Mesenchymal stem cell (in vitro differentiated cells and primary cell): ENCODE measurements at regions not wholly inside any gene's neighbourhood (a gene's known extent, or its start where the extent isn't known, plus 50 kb on each side); places are given as distances from the start of the nearest gene placed in this dataset.

Experiments used
- DNase-seq: peaks from one replicate; pipeline ENCODE4 v3.0.0-alpha.2; 2013
- H2AFZ ChIP-seq: one replicate; pipeline ENCODE4 v1.6.1; 2013; ENCODE audit warnings: low read depth, mild to moderate bottlenecking, control low read depth, inconsistent platforms, low read length, moderate library complexity
- H2AK5ac ChIP-seq: 2 replicates; pipeline ENCODE4 v1.6.1; 2013; ENCODE audit warnings: low read length, moderate library complexity, mild to moderate bottlenecking, inconsistent platforms; ENCODE audit not compliant: severe bottlenecking
- H2BK120ac ChIP-seq: one replicate; pipeline ENCODE4 v1.6.1; 2013; ENCODE audit warnings: low read depth, mild to moderate bottlenecking, inconsistent platforms, low read length, moderate library complexity
- H2BK12ac ChIP-seq, 2 experiments: one replicate each; pipeline ENCODE4 v1.6.1; 2013; ENCODE audit warnings: inconsistent platforms in 2 of 2, low read length in 2 of 2, mild to moderate bottlenecking in 2 of 2, moderate library complexity in 2 of 2, control low read depth in 1 of 2
- H2BK15ac ChIP-seq: one replicate; pipeline ENCODE4 v1.6.1; 2013; ENCODE audit warnings: mild to moderate bottlenecking, low read depth, inconsistent platforms; ENCODE audit not compliant: poor library complexity, severe bottlenecking
- H2BK5ac ChIP-seq: 2 replicates; pipeline ENCODE4 v1.6.1; 2013; ENCODE audit warnings: low read depth, mild to moderate bottlenecking, low read length, control low read depth, inconsistent platforms; ENCODE audit not compliant: poor library complexity, severe bottlenecking
- H3K14ac ChIP-seq, 2 experiments: one replicate each; pipeline ENCODE4 v1.6.1; 2013; ENCODE audit warnings: inconsistent platforms in 2 of 2, low read length in 2 of 2, control low read depth in 1 of 2, mild to moderate bottlenecking in 1 of 2, moderate library complexity in 1 of 2
- H3K18ac ChIP-seq, 2 experiments: one replicate each; pipeline ENCODE4 v1.6.1; 2013; ENCODE audit warnings: inconsistent platforms in 2 of 2, low read length in 2 of 2, control low read depth in 1 of 2, low read depth in 1 of 2, mild to moderate bottlenecking in 1 of 2
- H3K23ac ChIP-seq, 2 experiments: one replicate each; pipeline ENCODE4 v1.6.1; 2013; ENCODE audit warnings: inconsistent platforms in 2 of 2, low read length in 2 of 2, mild to moderate bottlenecking in 2 of 2, moderate library complexity in 2 of 2, control low read depth in 1 of 2
- H3K27ac ChIP-seq: 2 replicates; pipeline ENCODE4 v1.5.1; 2013; ENCODE audit warnings: mild to moderate bottlenecking, moderate library complexity, low read length, control low read depth, inconsistent platforms; ENCODE audit not compliant: poor library complexity, severe bottlenecking
- H3K27me3 ChIP-seq, 2 experiments: 2 replicates each; pipeline versions ENCODE4 v1.6.1 to v1.7.0; 2013; ENCODE audit warnings: low read length in 2 of 2, mild to moderate bottlenecking in 2 of 2, moderate library complexity in 2 of 2, control low read depth in 1 of 2, inconsistent platforms in 1 of 2; ENCODE audit not compliant: control insufficient read depth in 1 of 2, insufficient read depth in 1 of 2
- H3K36me3 ChIP-seq, 2 experiments: 2 replicates each; pipeline versions ENCODE4 v1.6.1 to v1.7.0; 2013; ENCODE audit warnings: low read length in 2 of 2, control low read depth in 1 of 2, inconsistent platforms in 1 of 2, low read depth in 1 of 2, mild to moderate bottlenecking in 1 of 2; ENCODE audit not compliant: insufficient read depth in 2 of 2, control insufficient read depth in 1 of 2
- H3K4ac ChIP-seq, 2 experiments: one replicate each; pipeline ENCODE4 v1.6.1; 2013; ENCODE audit warnings: inconsistent platforms in 2 of 2, low read length in 2 of 2, mild to moderate bottlenecking in 2 of 2, moderate library complexity in 2 of 2, control low read depth in 1 of 2, low read depth in 1 of 2
- H3K4me1 ChIP-seq: 2 replicates; pipeline ENCODE4 v1.6.1; 2013; ENCODE audit warnings: low read depth, low read length, control low read depth; ENCODE audit not compliant: control insufficient read depth, insufficient read depth
- H3K4me2 ChIP-seq: 2 replicates; pipeline ENCODE4 v1.6.1; 2013; ENCODE audit warnings: low read length, mild to moderate bottlenecking, inconsistent platforms; ENCODE audit not compliant: poor library complexity, severe bottlenecking
- H3K4me3 ChIP-seq, 2 experiments: 2 replicates each; pipeline versions ENCODE4 v1.5.1 to v1.7.0; 2013; ENCODE audit warnings: low read length in 2 of 2, mild to moderate bottlenecking in 2 of 2, control low read depth in 1 of 2, low read depth in 1 of 2; ENCODE audit not compliant: insufficient read depth in 1 of 2
- H3K79me1 ChIP-seq: replicated peaks from 2 replicates; pipeline ENCODE4 v1.6.1; 2013; ENCODE audit warnings: mild to moderate bottlenecking, control low read depth, low read length, inconsistent platforms; ENCODE audit not compliant: poor library complexity, severe bottlenecking
- H3K9ac ChIP-seq: 2 replicates; pipeline ENCODE4 v1.7.0; 2013; ENCODE audit warnings: mild to moderate bottlenecking, low read length, moderate library complexity
- H3K9me3 ChIP-seq: 2 replicates; pipeline ENCODE4 v1.7.0; 2013; ENCODE audit warnings: mild to moderate bottlenecking, low read length; ENCODE audit not compliant: control insufficient read depth
- H4K8ac ChIP-seq: one replicate; pipeline ENCODE4 v1.6.1; 2013; ENCODE audit warnings: inconsistent platforms, mild to moderate bottlenecking, low read length, moderate library complexity
- H4K91ac ChIP-seq: one replicate; pipeline ENCODE4 v1.6.1; 2013; ENCODE audit warnings: mild to moderate bottlenecking, low read length, inconsistent platforms
- WGBS: methylation state at CpG from one replicate; pipeline ENCODE4 v1.1.7; 2013; ENCODE audit warnings: mixed read lengths; 5-methylcytosine and 5-hydroxymethylcytosine counted together

GRCh38 chrX:11944501-11944900, 186.5 kb downstream of the MSL3 start:
- 34% methylated on average over 3 of the region's 5 CpGs for WGBS
- H2BK15ac ChIP-seq = no peak overlapping the region
- no peak overlapping the region for H3K4me2 ChIP-seq
- H2BK5ac ChIP-seq = no peak overlapping the region
- H3K23ac ChIP-seq = no peak overlapping the region
- no peaks in the 10 kb centered on the region for H3K27me3 ChIP-seq
- H3K36me3 ChIP-seq = no peaks in the 10 kb centered on the region
- peaks cover 3% of the 10 kb centered on the region for H3K9me3 ChIP-seq
- H2BK12ac ChIP-seq = peak overlapping the region in 1 of 2 experiments; percentile 63
- peak overlapping the region; percentile 50 for H4K8ac ChIP-seq
- peak; percentile 51 for DNase-seq
- H3K14ac ChIP-seq = no peak overlapping the region
- H3K4me1 ChIP-seq = no peaks in the 10 kb centered on the region
- H2AK5ac ChIP-seq = no peak overlapping the region
- no peak overlapping the region for H3K27ac ChIP-seq
- no peak overlapping the region for H3K4me3 ChIP-seq
- no peak overlapping the region for H3K18ac ChIP-seq
- H2AFZ ChIP-seq = no peak overlapping the region
- no peak overlapping the region for H3K4ac ChIP-seq
- H3K9ac ChIP-seq = no peak overlapping the region
- H4K91ac ChIP-seq = no peak overlapping the region
- no peak overlapping the region for H2BK120ac ChIP-seq
- H3K79me1 ChIP-seq = no peaks in the 10 kb centered on the region

DNA sequence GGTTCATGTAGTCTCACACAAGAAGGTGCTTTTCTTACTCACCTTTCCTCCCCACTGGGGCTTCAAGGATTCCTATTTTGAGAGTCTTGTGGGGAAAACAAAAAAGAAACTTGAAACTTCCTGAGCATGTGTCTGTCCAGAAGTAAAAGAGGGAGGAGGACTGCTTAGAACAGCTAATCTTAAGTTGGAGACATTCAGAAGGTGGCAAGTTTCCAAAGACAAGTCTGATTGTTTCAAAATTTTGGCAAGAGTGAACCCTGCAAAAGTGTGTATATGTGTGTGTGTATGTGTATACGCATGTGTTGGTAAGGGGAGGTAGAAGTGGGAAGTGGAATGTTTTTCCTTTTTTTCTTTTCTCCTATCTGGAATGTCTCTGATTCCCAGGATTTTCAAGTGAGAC, 189.0 kb upstream of the FRMPD4 start:
- H4K91ac ChIP-seq = no peak overlapping the region
- no peak overlapping the region for H3K14ac ChIP-seq
- peaks cover 3% of the 10 kb centered on the region for H3K9me3 ChIP-seq
- H3K27ac ChIP-seq = no peak overlapping the region
- no peaks in the 10 kb centered on the region for H3K36me3 ChIP-seq
- H4K8ac ChIP-seq = no peak overlapping the region
- H2BK120ac ChIP-seq = no peak overlapping the region
- H2BK5ac ChIP-seq = no peak overlapping the region
- DNase-seq = no peak
- H2BK15ac ChIP-seq = no peak overlapping the region
- no peak overlapping the region for H3K4me2 ChIP-seq
- H3K9ac ChIP-seq = no peak overlapping the region
- no peak overlapping the region for H2AFZ ChIP-seq
- H3K4ac ChIP-seq = no peak overlapping the region
- H2AK5ac ChIP-seq = no peak overlapping the region
- no peak overlapping the region for H3K18ac ChIP-seq
- WGBS = 100% methylated on average over 1 of the region's 1 CpG
- no peak overlapping the region for H3K23ac ChIP-seq
- H2BK12ac ChIP-seq = no peak overlapping the region
- no peaks in the 10 kb centered on the region for H3K79me1 ChIP-seq
- no peak overlapping the region for H3K4me3 ChIP-seq
- H3K4me1 ChIP-seq = peaks cover 2% of the 10 kb centered on the region
- H3K27me3 ChIP-seq = no peaks in the 10 kb centered on the region

- peaks cover 3% of the 10 kb centered on the region for H3K9me3 ChIP-seq
- H4K8ac ChIP-seq = no peak overlapping the region
- H3K36me3 ChIP-seq = no peaks in the 10 kb centered on the region
- no peak overlapping the region for H3K4ac ChIP-seq
- no peak overlapping the region for H3K4me3 ChIP-seq
- peak overlapping the region; percentile 30 to 60 for H3K18ac ChIP-seq
- peak overlapping the region; percentile 90 for H3K27ac ChIP-seq
- H4K91ac ChIP-seq = peak overlapping the region; percentile 78
- no peak overlapping the region for H3K23ac ChIP-seq
- no peak overlapping the region for H2BK120ac ChIP-seq
- no peaks in the 10 kb centered on the region for H3K27me3 ChIP-seq
- no peak overlapping the region for H2AFZ ChIP-seq
- no peaks in the 10 kb centered on the region for H3K79me1 ChIP-seq
- no peak overlapping the region for H3K4me2 ChIP-seq
- peak overlapping the region; percentile 62 for H2BK5ac ChIP-seq
- DNase-seq = peak; percentile 50
- H3K14ac ChIP-seq = no peak overlapping the region
- peaks cover 2% of the 10 kb centered on the region for H3K4me1 ChIP-seq
- peak overlapping the region; percentile 18 to 90 for H2BK12ac ChIP-seq
- no peak overlapping the region for H2BK15ac ChIP-seq
- H3K9ac ChIP-seq = no peak overlapping the region
- 8% methylated on average over 2 of the region's 4 CpGs for WGBS
- peak overlapping the region; percentile 94 for H2AK5ac ChIP-seq
Measured at GRCh38 chrX:11952176-11952720, 186.0 kb upstream of the FRMPD4 start.

- no peak overlapping the region for H3K4me3 ChIP-seq
- no peak overlapping the region for H2BK120ac ChIP-seq
- H3K4me1 ChIP-seq = peaks cover 2% of the 10 kb centered on the region
- H3K4ac ChIP-seq = no peak overlapping the region
- no peak overlapping the region for H3K23ac ChIP-seq
- no peaks in the 10 kb centered on the region for H3K9me3 ChIP-seq
- no peak overlapping the region for H4K8ac ChIP-seq
- no peaks in the 10 kb centered on the region for H3K27me3 ChIP-seq
- H2BK5ac ChIP-seq = no peak overlapping the region
- H2BK15ac ChIP-seq = no peak overlapping the region
- H2AFZ ChIP-seq = no peak overlapping the region
- peak overlapping the region; percentile 90 for H3K27ac ChIP-seq
- peak; percentile 92 for DNase-seq
- no peak overlapping the region for H4K91ac ChIP-seq
- H3K9ac ChIP-seq = no peak overlapping the region
- H3K14ac ChIP-seq = no peak overlapping the region
- H2BK12ac ChIP-seq = no peak overlapping the region
- WGBS = 0% methylated on average over 2 of the region's 2 CpGs
- no peak overlapping the region for H2AK5ac ChIP-seq
- H3K79me1 ChIP-seq = no peaks in the 10 kb centered on the region
- no peaks in the 10 kb centered on the region for H3K36me3 ChIP-seq
- H3K18ac ChIP-seq = no peak overlapping the region
- H3K4me2 ChIP-seq = no peak overlapping the region
Measured at GRCh38 chrX:11953615-11954014, 184.7 kb upstream of the FRMPD4 start.
